HG03135 (cell line): ENCODE measurements at regions not wholly inside any gene's neighbourhood (a gene's known extent, or its start where the extent isn't known, plus 50 kb on each side); places are given as distances from the start of the nearest gene placed in this dataset.

ENCODE experiments used
- ATAC-seq: cut with Tn5 transposase; IDR thresholded peaks from one replicate; pipeline ENCODE4 v1.9.1; 2021; ENCODE audit warnings: mild to moderate bottlenecking, moderate library complexity; ENCODE audit not compliant: unreplicated experiment

GRCh38 chr1:55955016-55955621 is 624.2 kb downstream of the PLPP3 start:
- no peak for ATAC-seq

- no peak for ATAC-seq
Measured at GRCh38 chr1:55951291-55951690, 628.1 kb downstream of the PLPP3 start.

GRCh38 chr1:55947446-55947845 is 631.9 kb downstream of the PLPP3 start:
- ATAC-seq, result no peak

DNA sequence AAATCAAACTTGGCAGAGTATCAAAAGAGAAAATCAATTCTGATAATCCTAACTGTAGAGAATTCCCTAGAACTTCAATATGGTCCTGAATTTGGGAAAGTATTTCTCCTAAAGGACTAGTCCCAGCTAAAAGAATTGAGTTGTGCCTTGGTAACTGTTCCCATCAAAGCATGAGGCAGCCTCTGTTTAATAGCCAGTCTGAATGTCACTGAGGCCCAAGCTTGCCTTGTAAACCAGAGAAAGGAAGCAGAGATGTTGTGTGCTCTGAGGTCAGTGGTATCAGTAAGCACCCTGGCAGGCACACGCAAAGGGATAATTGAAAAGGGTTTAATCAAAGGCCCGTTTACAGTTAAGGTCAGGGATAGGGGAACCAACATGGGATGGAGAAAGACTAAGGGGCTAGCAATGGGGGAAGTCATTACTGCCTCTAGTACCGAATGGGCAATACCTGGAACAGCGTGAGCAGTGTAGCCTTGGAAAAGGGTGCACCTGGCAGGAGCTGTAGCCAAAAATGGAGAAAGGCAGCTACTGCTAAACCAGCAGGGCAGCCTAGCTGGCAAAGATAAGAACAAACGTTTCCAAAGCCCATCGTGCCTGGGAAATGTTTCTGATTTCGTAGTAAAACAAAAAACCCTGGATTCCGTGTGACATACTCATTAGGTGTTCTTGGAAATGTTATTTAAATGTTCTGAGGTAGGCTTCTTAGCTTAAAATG is 635.5 kb downstream of the PLPP3 start:
- no peak for ATAC-seq

DNA sequence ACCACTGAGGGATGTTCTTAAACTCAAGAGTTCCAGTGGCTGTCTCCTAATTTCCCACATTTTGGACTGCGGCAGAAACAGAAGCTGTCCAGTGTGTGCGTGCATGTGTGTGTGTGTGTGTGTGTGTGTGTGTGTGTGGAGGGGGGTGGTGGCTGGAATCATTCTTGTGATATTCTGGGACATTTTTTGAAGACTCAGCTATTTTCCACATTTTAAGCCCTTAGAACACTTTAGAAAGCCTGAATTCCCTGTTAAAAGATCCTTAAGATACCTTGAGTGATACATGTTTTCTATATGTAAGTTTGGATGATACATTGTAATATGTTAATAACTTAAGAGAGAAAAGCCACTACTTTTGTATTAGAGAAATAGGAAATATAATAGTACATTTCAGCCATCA is 636.4 kb downstream of the PLPP3 start:
- ATAC-seq, result no peak

GRCh38 chr1:55939866-55940265 is 639.5 kb downstream of the PLPP3 start:
- no peak for ATAC-seq

DNA sequence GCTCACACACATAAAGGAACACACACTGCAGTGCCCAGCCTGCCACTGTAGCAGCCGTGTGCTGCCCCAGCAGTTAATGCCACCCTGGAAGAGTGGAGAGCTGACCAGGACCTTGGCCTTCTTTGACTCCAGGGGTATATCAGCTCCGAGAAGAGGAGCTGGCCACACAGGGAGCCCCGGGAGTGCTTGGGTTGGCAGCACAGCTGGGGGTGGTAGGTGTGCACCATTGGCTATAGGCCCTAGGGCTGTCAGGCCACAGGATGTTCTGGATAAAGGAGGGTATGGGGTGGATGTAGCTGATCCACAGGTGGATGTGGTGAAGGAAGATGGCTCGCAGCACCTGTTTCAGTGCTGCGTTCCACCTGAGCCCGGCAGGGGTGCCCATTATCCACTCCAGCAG is 640.5 kb downstream of the PLPP3 start:
- ATAC-seq, result no peak

- no peak for ATAC-seq
Measured at GRCh38 chr1:55938376-55938850, 641.0 kb downstream of the PLPP3 start.

- no peak for ATAC-seq
Measured at GRCh38 chr1:55937840-55938375, 641.5 kb downstream of the PLPP3 start.

GRCh38 chr1:55935236-55935635 is 644.1 kb downstream of the PLPP3 start:
- no peak for ATAC-seq

GRCh38 chr1:55932402-55932801 is 647.0 kb downstream of the PLPP3 start:
- no peak for ATAC-seq

DNA sequence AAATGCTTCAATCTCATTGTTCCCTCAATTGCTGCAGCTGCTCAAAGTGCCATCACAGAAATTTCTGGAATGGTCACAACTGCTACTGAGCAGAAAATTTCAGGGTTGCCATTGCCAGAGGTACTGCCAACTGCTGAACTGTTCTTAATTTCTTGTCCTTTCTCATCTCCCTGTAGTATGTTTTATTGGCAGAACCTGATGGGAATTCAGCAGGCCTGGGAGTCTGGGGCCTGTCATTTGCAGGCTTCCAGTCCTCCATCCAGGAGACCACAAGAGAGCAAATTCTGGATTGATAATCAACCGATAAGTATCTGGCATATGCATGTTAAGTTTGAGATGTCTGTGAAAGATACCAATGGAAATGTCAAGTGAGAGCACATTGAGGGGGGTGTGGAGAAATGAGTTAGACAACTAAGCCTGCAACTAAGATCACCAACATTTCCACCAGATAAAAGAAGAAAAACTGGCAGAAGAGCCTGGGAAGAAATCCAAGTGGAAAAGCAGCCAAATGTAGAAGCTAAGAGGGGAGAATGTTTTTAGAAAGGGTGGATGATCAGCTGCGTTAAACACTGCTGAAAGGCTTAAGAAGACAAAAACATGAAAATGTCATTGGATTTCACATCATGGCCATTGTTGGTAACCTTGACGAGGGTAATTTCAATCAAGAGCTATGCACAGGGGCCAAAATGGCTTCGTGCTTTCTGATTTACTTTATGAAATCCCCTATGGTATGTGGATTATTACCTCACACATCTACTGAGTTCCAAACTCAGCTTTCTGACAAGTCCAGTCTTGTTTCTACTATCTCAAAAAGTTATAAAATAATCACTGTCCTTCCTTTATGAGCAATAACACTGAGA is 648.1 kb downstream of the PLPP3 start:
- no peak for ATAC-seq

DNA sequence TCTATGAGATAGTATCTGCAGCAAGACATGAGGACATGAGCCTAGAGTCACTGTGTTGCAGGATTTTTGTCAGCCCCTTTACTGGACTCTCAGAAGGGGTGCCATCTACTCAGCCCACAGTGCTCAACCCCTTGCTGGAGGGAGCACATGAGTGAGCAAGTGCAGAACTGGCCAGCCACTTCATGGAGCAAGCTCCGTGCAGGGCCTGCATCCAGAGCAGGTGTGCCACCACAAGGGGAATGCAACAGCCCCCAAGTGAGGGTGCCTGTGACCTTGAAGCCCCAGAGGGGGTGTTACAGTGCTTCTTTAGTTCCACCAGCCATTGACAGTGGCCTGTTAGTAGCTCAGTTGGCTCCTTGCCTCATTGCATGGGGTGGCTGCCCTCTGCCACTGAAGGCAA is 649.7 kb downstream of the PLPP3 start:
- ATAC-seq, result no peak

GRCh38 chr1:55928576-55928975 is 650.8 kb downstream of the PLPP3 start:
- ATAC-seq, result no peak

DNA sequence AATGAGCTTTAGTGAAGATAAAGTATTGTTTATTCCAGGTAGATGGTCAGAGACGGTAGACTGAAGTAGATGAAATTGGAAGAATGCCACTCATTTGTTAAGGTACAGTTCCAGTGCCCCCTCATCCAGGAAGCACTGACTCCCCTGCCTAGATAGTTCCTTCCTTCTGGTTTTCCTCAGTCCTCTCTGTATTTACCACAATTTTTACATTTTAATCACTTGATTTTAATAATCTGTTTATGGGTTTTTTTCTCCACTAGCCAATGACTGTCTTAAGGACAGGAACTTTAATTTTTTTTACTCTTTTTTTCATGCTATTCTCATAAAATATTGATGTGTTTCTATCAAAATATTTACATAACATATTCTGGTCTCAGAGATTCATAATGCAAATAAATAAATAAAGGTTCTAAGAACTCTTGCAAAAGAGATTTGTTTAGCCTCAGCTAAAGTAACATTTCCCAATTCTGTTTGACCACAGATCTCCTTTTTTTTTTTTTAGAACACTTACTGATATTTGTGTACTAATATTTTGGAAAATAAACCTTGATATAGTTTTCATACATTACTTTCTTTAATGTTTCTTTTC is 651.6 kb downstream of the PLPP3 start:
- ATAC-seq, result no peak

GRCh38 chr1:55926906-55927471 is 652.4 kb downstream of the PLPP3 start:
- no peak for ATAC-seq

GRCh38 chr1:55916907-55917306 is 662.5 kb downstream of the PLPP3 start:
- ATAC-seq, result no peak

DNA sequence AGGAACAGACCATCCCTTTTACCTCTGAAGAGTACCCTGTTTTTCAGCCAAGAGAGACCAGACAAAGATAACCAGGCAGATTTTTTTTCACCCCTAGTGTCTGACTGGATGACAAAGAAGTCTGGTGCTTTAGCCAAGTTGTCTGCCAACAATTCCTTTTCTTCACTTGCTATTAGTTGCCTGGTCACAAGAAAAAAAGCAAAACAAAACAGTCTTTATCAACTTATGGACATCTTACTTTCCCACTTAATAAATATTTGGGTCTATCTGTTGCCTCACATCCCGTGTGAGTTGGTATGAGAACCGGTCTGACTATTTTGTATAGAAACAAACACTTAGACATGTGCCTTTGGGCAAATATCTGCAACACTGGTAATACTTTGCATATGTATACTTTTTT is 662.9 kb downstream of the PLPP3 start:
- no peak for ATAC-seq

- ATAC-seq, result no peak
Measured at GRCh38 chr1:55913565-55913964, 665.8 kb downstream of the PLPP3 start.

GRCh38 chr1:55912438-55912837 is 666.9 kb downstream of the PLPP3 start:
- ATAC-seq, result no peak

GRCh38 chr1:55904541-55904940 is 674.8 kb downstream of the PLPP3 start:
- no peak for ATAC-seq
